Osteoblast (primary cell): ENCODE measurements at regions not wholly inside any gene's neighbourhood (a gene's known extent, or its start where the extent isn't known, plus 50 kb on each side); places are given as distances from the start of the nearest gene placed in this dataset.
A peak's percentile ranks its signal among the peaks of the same experiment; 100 is the strongest.

Source experiments
- DNase-seq: peaks from one replicate; pipeline ENCODE4 v3.0.0; 2011; ENCODE audit warnings: low spot score, mixed read lengths; ENCODE audit not compliant: insufficient read length; ENCODE audit errors: missing footprints
- H2AFZ ChIP-seq: 2 replicates; pipeline ENCODE4 v1.6.0; 2011; ENCODE audit warnings: mild to moderate bottlenecking, low read length
- H3K27ac ChIP-seq: 2 replicates; pipeline ENCODE4 v1.5.1; 2011; ENCODE audit warnings: mild to moderate bottlenecking, low read depth, low read length, moderate library complexity
- H3K27me3 ChIP-seq: 2 replicates; pipeline ENCODE4 v1.6.0; 2012; ENCODE audit warnings: mild to moderate bottlenecking, control low read depth, inconsistent platforms, low read length, moderate library complexity; ENCODE audit not compliant: insufficient read depth
- H3K36me3 ChIP-seq: 2 replicates; pipeline ENCODE4 v1.5.1; 2011; ENCODE audit warnings: mild to moderate bottlenecking, low read length, control low read depth, moderate library complexity; ENCODE audit not compliant: insufficient read depth
- H3K4me1 ChIP-seq: 2 replicates; pipeline ENCODE4 v1.5.1; 2011; ENCODE audit warnings: mild to moderate bottlenecking, low read length, control low read depth, moderate library complexity; ENCODE audit not compliant: insufficient read depth
- H3K4me2 ChIP-seq: 2 replicates; pipeline ENCODE4 v1.6.0; 2011; ENCODE audit warnings: mild to moderate bottlenecking, low read length; ENCODE audit not compliant: insufficient read depth
- H3K4me3 ChIP-seq: fragments of 200-600 bp; sonication (generic); 3 replicates; pipeline ENCODE4 v1.5.1; 2012; ENCODE audit warnings: mild to moderate bottlenecking, low read length, inconsistent platforms; ENCODE audit not compliant: insufficient read depth
- H3K79me2 ChIP-seq: 2 replicates; pipeline ENCODE4 v1.6.0; 2012; ENCODE audit warnings: mild to moderate bottlenecking, low read length, control low read depth, inconsistent platforms; ENCODE audit not compliant: insufficient read depth
- H3K9me3 ChIP-seq: 2 replicates; pipeline ENCODE4 v1.5.1; 2011; ENCODE audit warnings: low read depth, low read length, control low read depth
- H4K20me1 ChIP-seq: 2 replicates; pipeline ENCODE4 v1.6.0; 2012; ENCODE audit warnings: mild to moderate bottlenecking, low read length, control low read depth; ENCODE audit not compliant: insufficient read depth
- CTCF ChIP-seq: IDR thresholded peaks from 2 replicates; pipeline ENCODE4 v1.5.1; 2011; ENCODE audit warnings: mild to moderate bottlenecking, low read depth, low read length, moderate library complexity; ENCODE audit errors: extremely low read depth

- peaks cover 29% of the 10 kb centered on the region for H3K27me3 ChIP-seq
- DNase-seq, result peak; percentile 79
Observed at GRCh38 chr4:3836756-3837601, 70.8 kb downstream of the ADRA2C start.

GRCh38 chr4:3838437-3839380 is 72.5 kb downstream of the ADRA2C start:
- H4K20me1 ChIP-seq, result peaks cover 2% of the 10 kb centered on the region
- H3K36me3 ChIP-seq, result no peaks in the 10 kb centered on the region
- no peak overlapping the region for H2AFZ ChIP-seq
- H3K27ac ChIP-seq, result no peak overlapping the region
- H3K79me2 ChIP-seq, result no peaks in the 10 kb centered on the region
- no peaks in the 10 kb centered on the region for H3K4me1 ChIP-seq
- H3K9me3 ChIP-seq, result no peaks in the 10 kb centered on the region
- H3K27me3 ChIP-seq, result peaks cover 44% of the 10 kb centered on the region
- peak; percentile 46 for DNase-seq
- TF ChIP-seq CTCF, result no peak
- no peak overlapping the region for H3K4me3 ChIP-seq
- H3K4me2 ChIP-seq, result no peak overlapping the region

More at GRCh38 chr4:3836756-3837601, 70.8 kb downstream of the ADRA2C start:
- no peak overlapping the region for H3K4me2 ChIP-seq
- no peaks in the 10 kb centered on the region for H3K79me2 ChIP-seq
- H3K27ac ChIP-seq, result no peak overlapping the region
- H4K20me1 ChIP-seq, result no peaks in the 10 kb centered on the region
- no peak overlapping the region for H2AFZ ChIP-seq
- H3K9me3 ChIP-seq, result no peaks in the 10 kb centered on the region
- TF ChIP-seq CTCF, result no peak
- no peak overlapping the region for H3K4me3 ChIP-seq
- H3K36me3 ChIP-seq, result no peaks in the 10 kb centered on the region
- no peaks in the 10 kb centered on the region for H3K4me1 ChIP-seq

- Histone ChIP-seq H3K4me1 (no peaks in the 10 kb centered on the region), H3K9me3 (no peaks in the 10 kb centered on the region), H3K4me3 (no peak overlapping the region), H3K27me3 (peaks cover 30% of the 10 kb centered on the region), H2AFZ (no peak overlapping the region), H3K4me2 (no peak overlapping the region), H3K27ac (no peak overlapping the region), H3K79me2 (no peaks in the 10 kb centered on the region), H3K36me3 (no peaks in the 10 kb centered on the region), H4K20me1 (peaks cover 2% of the 10 kb centered on the region)
- TF ChIP-seq CTCF, result no peak
- peak; percentile 48 for DNase-seq
Observed at GRCh38 chr4:3845094-3845743, 79.0 kb downstream of the ADRA2C start.
